ENCODE measurements at regions not wholly inside any gene's neighbourhood (a gene's known extent, or its start where the extent isn't known, plus 50 kb on each side); places are given as distances from the start of the nearest gene placed in this dataset.

DNA sequence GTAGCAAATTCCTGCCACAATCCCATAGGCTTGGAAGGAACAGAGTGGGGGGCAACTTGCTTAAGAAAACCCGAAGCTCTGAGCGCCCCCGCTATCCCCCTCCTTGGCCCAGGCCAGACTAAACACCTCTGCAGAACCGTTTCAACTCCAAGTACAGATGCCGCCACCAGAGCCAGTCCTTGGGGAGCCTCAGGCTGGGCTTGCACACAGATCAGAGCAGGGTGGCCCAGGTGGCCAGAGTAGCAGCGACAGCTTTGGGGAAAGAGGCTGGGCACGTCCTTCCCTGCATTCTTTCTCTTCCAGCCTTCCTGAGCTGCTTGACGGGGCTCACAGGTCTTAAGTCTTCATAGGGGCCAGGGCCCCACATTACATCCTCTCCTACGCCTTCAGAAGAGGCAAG lies 181.6 kb upstream of the ZC3H12A start:
- H3K27me3 Mint-ChIP-seq = peaks cover 2% of the 10 kb centered on the region

DNA sequence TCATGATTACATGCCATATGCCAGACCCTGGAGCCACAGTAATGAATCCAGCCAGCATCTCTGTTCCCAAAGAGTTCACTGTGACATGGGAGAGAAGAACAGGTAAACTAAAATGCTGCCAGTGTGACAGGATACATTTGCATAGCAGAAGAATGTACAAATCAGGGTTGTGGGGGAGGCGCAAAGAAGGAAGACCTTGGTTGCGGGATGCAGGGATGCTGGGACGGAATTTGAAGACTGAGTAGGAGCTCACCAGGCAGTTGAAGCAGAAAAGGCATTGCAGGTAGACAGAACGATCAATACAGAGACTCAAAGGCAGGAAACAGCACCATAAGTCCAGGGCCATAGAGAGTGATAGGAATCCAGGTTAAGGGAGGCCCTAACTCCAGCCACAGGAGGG lies 180.3 kb upstream of the ZC3H12A start:
- Mint-ChIP-seq H3K4me3 (no peak overlapping the region), H3K27ac (no peak overlapping the region), H3K9me3 (no peaks in the 10 kb centered on the region), H3K27me3 (peaks cover 7% of the 10 kb centered on the region), H3K36me3 (no peaks in the 10 kb centered on the region), H3K4me1 (no peaks in the 10 kb centered on the region)

More for the DNA sequence above, 181.6 kb upstream of the ZC3H12A start:
- Mint-ChIP-seq H3K4me1 (no peaks in the 10 kb centered on the region), H3K4me3 (no peak overlapping the region), H3K36me3 (no peaks in the 10 kb centered on the region), H3K27ac (no peak overlapping the region), H3K9me3 (no peaks in the 10 kb centered on the region)

DNA sequence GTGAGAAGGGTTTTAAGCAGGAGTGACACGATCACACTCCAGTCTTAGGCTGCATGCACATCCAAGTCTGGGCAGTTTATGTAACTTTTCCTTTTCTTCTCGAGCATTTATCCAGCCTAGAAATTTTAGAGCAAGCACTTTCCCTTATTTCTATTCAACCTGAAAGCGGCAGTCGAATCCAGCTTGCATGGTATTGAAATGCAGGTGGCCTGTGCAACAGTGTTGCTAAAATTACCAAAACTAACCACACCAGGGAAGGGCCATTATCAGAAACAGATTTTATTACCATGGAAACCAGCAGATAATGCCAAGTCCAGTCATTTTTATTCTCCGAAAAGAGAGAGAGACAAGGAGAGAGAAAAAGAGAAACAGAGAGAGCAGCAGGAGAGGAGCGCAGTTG lies 179.9 kb upstream of the ZC3H12A start:
- Mint-ChIP-seq H3K9me3 (no peaks in the 10 kb centered on the region), H3K4me3 (no peak overlapping the region), H3K36me3 (no peaks in the 10 kb centered on the region), H3K27ac (no peak overlapping the region), H3K4me1 (no peaks in the 10 kb centered on the region), H3K27me3 (peaks cover 7% of the 10 kb centered on the region)

DNA sequence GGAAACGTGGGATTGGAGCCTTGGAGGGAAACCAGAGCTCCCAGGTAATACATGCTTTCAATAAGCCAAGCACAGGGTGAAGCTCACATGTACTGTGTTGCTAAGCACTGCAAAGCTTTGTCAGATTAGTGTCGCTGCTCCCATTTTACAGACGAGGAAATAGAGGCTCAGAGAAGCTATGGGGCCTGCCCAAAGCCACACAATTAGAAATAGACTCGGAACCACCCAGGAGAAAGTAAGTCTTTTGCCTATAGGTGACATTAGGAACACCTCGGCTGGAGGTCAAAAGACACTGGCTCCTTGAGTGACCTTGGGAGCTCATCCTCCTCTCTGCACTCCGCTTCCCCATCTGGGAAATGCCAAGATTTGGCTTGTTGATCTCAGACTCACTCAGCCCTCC lies 175.6 kb upstream of the ZC3H12A start:
- no peak overlapping the region for H3K27ac Mint-ChIP-seq
- no peak overlapping the region for H3K4me3 Mint-ChIP-seq
- H3K4me1 Mint-ChIP-seq = no peaks in the 10 kb centered on the region
- no peaks in the 10 kb centered on the region for H3K9me3 Mint-ChIP-seq
- H3K36me3 Mint-ChIP-seq = no peaks in the 10 kb centered on the region
- peaks cover 7% of the 10 kb centered on the region for H3K27me3 Mint-ChIP-seq

DNA sequence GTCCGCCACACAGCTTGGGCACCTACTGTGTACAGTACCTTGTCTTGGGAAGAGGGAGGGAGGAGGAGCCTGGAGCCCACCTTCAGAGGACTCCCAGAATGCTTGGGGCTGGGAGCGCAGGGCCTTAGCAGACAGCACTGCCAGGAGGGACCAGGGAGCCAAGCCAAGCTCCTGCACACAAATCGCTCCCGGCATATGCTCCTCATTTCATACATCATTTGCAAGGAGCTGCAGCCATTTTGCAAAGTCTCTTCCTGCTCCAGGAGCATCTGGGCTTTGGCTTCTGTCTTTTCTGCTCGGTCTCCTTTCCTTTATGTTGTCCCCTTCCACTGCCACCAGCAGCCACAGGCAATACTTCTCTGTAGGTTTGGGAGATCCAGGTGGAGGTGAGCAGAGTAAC lies 175.2 kb upstream of the ZC3H12A start:
- H3K27me3 Mint-ChIP-seq = peaks cover 7% of the 10 kb centered on the region
- no peak overlapping the region for H3K27ac Mint-ChIP-seq
- no peaks in the 10 kb centered on the region for H3K36me3 Mint-ChIP-seq
- H3K4me1 Mint-ChIP-seq = no peaks in the 10 kb centered on the region
- H3K4me3 Mint-ChIP-seq = no peak overlapping the region
- H3K9me3 Mint-ChIP-seq = no peaks in the 10 kb centered on the region

DNA sequence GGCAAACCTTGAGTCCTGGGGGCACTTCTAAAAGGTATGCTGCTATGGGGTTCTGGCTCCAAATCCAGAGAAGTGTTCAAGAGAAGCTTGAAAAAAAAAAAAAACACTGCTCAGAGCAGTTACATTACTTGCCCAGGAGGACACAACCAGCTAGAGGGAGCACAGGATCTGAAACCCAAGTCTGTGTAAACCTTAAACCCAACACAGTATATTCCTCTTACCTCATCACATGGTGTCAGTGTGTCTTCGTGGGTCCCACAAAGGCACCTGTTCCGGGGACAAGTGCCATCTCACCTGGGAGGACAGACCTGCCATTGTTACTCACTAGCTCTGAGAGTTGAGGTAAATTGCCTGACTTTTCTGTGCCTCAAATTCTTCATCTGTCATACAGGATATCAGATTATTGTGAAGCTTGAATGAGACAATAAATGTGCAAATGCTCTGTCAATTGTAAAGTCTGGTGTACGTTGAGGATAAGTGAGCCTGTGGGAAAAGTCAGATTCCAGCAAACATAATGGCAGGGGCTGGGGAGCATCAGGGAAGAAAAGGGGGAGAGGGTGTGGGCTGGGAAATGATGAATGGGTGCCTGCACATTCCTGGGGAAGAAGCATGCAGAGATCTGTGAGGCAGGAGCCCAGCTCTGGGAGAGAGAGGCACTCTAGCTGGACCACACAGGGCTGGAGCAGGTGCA lies 170.4 kb upstream of the ZC3H12A start:
- Mint-ChIP-seq H3K4me1 (no peaks in the 10 kb centered on the region), H3K27ac (no peak overlapping the region), H3K27me3 (no peaks in the 10 kb centered on the region), H3K9me3 (no peaks in the 10 kb centered on the region), H3K36me3 (no peaks in the 10 kb centered on the region), H3K4me3 (no peak overlapping the region)

DNA sequence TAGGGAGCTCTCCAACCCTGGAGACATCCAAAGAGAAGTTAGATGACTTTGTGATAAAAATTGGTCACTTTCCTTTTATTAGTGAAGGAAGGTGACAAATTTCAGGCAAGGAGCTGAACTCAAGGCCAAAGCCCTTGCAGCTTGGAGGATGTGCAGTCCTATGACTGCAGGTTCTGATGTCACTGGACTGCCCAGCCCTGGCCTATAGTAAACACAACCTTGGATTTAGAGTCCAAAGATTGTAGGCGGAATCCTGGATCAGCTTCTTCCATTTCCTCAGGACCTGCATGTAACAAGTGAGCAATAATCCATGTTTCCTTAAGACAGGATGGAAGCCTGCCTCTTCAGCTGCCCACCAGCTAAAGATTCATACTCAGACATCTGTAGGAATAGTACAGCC lies 169.3 kb upstream of the ZC3H12A start:
- no peaks in the 10 kb centered on the region for H3K9me3 Mint-ChIP-seq
- no peak overlapping the region for H3K4me3 Mint-ChIP-seq
- H3K27ac Mint-ChIP-seq = no peak overlapping the region
- H3K36me3 Mint-ChIP-seq = no peaks in the 10 kb centered on the region
- peaks cover 3% of the 10 kb centered on the region for H3K27me3 Mint-ChIP-seq
- H3K4me1 Mint-ChIP-seq = no peaks in the 10 kb centered on the region

DNA sequence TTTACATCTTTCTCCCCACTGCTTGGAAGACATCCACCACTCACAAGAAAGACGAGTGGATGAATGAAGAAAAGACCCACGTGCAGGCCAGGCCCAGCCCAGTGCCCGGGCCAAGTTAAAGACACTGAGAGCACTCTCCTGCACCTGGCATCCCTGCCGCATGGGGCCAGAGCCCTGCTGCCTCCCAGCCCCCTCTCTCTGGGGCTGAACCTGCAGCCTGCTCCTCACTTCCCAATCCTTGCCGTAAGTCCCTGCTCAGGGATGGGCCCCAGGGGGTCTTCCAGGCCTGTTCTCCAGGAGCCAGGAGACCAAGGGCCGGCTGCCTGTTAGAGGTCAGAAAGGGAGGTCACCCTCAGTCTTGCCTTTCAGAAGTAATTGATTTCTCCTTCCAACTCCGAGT lies 168.5 kb upstream of the ZC3H12A start:
- Mint-ChIP-seq H3K27ac (no peak overlapping the region), H3K4me1 (no peaks in the 10 kb centered on the region), H3K4me3 (no peak overlapping the region), H3K9me3 (no peaks in the 10 kb centered on the region), H3K27me3 (peaks cover 8% of the 10 kb centered on the region), H3K36me3 (no peaks in the 10 kb centered on the region)

DNA sequence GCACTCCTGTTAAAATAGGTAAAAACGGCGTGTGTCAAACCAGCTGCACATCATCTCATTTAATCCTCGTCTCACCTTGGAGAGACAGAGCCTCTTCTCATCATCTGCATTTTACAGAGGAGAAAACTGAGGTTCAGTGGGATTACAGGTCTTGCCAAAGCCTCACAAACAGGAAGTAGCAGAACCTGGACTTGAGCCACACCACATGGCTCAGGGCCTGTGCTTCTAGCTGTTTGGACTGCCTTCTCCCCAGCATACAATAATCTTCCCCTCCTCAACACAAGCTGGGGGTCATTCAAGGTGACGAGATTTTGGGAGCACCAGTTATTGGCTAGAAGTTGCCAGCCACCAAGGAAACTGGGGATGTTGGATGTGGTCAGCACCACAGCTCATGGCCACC lies 167.9 kb upstream of the ZC3H12A start:
- Mint-ChIP-seq H3K9me3 (no peaks in the 10 kb centered on the region), H3K27ac (no peak overlapping the region), H3K4me3 (no peak overlapping the region), H3K4me1 (no peaks in the 10 kb centered on the region), H3K27me3 (peaks cover 10% of the 10 kb centered on the region), H3K36me3 (no peaks in the 10 kb centered on the region)

DNA sequence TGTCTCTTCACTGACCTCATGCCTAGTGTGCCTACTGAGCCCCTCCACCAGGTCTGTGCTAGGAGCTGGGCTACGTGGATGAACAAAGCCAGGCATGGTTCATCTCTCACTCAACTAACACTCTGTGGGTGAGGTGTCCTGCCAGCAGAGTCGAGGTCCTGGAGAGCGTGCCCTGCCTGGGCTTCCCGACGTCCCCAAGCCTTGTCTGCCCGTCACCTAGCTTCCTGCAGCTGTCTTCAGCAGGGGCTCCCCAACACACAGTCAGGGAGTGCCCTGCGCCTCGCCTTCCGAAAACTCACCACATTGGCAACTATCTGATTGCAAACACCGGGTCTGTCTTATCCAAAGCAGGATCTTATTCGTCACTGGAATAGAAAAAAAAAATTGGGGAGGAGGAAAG lies 167.5 kb upstream of the ZC3H12A start:
- Mint-ChIP-seq H3K36me3 (no peaks in the 10 kb centered on the region), H3K27ac (no peak overlapping the region), H3K4me1 (no peaks in the 10 kb centered on the region), H3K27me3 (peaks cover 10% of the 10 kb centered on the region), H3K9me3 (no peaks in the 10 kb centered on the region), H3K4me3 (no peak overlapping the region)

DNA sequence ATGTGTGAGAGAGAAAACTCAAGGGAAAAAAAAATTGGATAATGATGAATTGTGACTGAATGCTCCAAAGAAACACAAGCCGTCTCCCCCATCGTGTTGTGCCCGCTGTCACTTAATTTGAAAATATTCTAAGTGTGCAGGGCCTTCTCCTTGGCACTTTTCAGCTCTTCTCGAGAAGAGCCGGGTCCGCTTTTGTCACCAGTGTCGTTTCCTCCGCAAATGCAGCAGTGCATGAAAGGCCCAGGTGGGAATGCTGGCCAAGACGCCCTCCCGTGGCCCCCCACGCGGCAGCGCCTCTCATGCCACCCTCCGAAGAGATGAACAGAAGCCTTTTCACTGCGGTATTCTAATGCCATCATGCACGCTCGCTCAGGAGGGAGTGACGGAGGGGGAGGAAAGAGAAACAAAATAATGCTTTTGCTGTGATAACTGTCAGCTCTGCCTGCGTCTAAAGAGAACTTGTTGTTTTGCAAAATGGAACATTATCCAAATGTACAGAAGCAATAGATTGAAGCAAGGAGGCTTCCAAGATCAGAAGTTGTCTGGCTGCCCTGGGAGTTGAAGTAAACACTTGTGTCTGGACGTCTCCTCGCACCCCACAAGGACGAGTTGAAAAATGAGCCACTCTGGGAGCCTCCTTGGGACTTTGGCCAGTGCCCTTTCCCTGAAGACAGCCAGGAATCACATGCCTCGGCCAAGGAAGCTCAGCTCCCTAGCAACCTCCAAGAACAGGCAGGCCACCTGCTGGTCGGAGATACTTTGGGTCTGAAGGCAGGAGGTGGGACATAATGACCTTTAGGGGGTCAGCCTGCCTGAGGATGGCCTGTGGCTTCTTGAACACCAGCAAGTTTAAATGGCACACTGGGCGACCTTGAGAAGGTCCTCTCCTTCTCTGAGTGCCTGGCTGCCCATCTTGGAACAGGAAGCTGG lies 166.1 kb upstream of the ZC3H12A start:
- no peaks in the 10 kb centered on the region for H3K4me1 Mint-ChIP-seq
- H3K27ac Mint-ChIP-seq = no peak overlapping the region
- H3K27me3 Mint-ChIP-seq = peaks cover 19% of the 10 kb centered on the region
- no peaks in the 10 kb centered on the region for H3K9me3 Mint-ChIP-seq
- no peak overlapping the region for H3K4me3 Mint-ChIP-seq
- H3K36me3 Mint-ChIP-seq = no peaks in the 10 kb centered on the region

DNA sequence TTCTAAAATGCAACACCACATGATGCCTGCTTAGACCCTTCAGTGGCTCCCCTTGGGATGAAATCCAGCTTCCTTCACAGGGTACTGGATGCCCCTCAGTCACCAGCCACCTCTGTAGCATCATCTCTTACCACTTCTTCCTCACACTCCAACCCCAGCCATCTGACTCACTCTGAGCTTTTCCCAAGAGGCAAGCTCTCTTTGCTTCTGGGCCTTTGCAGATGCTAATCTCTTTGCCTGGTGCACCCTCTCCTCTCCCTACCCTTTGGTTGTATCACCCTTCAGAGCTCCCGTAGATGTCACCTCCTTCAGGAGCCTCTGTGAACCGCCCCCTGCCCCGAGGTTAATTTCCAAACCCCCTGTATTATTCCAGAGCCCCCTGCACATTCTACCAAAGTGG lies 164.8 kb upstream of the ZC3H12A start:
- Mint-ChIP-seq H3K36me3 (no peaks in the 10 kb centered on the region), H3K4me1 (no peaks in the 10 kb centered on the region), H3K9me3 (no peaks in the 10 kb centered on the region), H3K27ac (no peak overlapping the region), H3K27me3 (peaks cover 27% of the 10 kb centered on the region), H3K4me3 (no peak overlapping the region)

DNA sequence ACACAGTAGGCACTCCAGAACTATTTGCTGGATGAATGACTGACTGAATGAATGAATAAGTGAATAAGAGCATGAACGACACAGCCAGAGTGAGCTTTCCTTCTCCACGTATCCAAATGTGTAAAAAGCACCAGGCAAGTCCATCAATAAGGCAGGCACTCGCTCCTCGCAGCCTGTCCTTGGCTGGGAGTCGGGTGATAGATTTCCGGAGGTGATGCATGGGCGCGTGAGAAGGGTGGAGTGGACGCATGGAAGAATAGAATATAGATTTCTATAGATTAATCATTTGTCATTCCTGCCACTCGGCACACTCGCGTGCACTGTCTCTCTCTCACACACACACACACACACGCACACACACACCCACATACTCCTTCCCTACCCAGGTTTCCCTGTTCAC lies 164.3 kb upstream of the ZC3H12A start:
- Mint-ChIP-seq H3K27me3 (peaks cover 30% of the 10 kb centered on the region), H3K36me3 (no peaks in the 10 kb centered on the region), H3K4me1 (no peaks in the 10 kb centered on the region), H3K27ac (no peak overlapping the region), H3K9me3 (no peaks in the 10 kb centered on the region), H3K4me3 (no peak overlapping the region)

DNA sequence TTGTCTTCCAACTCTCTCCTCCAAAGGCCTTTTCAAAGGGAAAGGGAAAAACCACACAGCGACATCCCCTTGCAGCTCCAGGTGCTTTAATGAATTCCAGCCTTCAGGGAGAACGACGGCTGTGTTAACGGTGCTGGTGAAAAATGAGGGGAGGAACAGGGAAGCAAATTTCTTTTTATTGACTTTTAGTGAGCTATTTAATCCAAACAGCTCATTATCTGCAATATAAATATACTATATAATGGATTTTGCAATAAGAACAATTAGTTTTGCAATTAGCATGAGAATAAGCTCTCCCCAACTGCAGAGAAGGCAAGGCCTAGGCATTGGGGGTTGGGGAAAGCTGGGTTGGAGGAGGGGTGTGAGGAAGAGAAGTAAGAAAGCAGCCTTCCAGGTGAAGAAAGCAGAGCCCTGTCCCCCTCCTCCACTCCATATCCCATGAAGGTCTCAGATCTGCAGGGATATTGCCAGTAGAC lies 159.0 kb upstream of the ZC3H12A start:
- H3K27ac Mint-ChIP-seq = no peak overlapping the region
- H3K9me3 Mint-ChIP-seq = no peaks in the 10 kb centered on the region

DNA sequence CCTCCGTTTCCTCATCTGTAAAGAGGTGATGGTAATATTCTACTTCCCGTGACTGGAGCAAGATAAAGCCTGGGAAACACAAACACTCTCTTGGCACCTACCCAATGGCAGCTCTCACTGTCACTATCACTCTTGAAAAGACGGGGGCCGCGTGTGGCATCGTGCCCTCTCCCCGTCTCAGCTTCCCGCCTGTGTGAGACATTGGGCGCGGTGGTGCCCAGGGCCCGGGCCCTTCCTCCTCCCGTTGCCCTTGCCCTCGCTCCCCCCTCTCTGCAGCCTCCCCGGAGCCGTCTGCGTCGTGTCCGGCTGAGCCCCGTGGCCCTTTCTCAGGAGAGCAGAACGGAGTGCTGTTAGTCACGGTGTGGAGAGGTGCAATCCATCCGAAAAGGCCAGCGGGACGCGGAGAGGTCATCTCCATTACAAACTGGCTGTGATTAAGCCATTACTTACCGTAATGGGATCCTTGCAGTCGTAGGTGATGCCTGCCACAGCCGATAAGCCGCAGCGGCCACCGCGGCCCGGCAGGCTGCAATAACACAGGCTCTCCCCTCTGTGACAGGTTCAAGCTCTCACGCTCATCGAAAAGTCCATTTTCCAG lies 156.4 kb upstream of the ZC3H12A start:
- Mint-ChIP-seq H3K4me3 (no peak overlapping the region), H3K9me3 (no peaks in the 10 kb centered on the region), H3K27ac (no peak overlapping the region), H3K36me3 (no peaks in the 10 kb centered on the region), H3K27me3 (peaks cover 55% of the 10 kb centered on the region), H3K4me1 (no peaks in the 10 kb centered on the region)

More for the DNA sequence above, 159.0 kb upstream of the ZC3H12A start:
- Mint-ChIP-seq H3K4me3 (no peak overlapping the region), H3K36me3 (no peaks in the 10 kb centered on the region), H3K27me3 (peaks cover 59% of the 10 kb centered on the region), H3K4me1 (no peaks in the 10 kb centered on the region)

DNA sequence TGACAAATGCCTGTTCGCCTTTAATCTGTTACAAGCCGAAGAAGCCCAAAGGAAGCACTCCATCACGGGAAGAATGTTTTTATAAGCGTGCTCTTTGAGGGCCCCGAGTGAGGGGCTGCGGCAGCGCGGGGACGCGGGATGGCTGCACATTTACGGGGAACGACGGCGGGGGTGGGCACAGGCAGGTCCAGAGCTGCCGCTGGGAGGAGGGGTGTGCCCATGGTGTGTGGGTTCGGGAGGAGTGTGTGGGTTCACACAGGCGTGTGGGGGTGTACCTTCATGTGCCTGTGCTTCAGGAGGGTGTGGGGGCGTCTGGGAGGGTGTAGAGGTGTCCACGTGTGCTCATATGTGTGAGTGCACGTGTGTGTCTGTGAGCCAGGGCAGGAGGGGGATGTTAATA lies 155.9 kb upstream of the ZC3H12A start:
- no peaks in the 10 kb centered on the region for H3K4me1 Mint-ChIP-seq
- H3K9me3 Mint-ChIP-seq = no peaks in the 10 kb centered on the region
- H3K27me3 Mint-ChIP-seq = peaks cover 53% of the 10 kb centered on the region
- no peak overlapping the region for H3K27ac Mint-ChIP-seq
- no peak overlapping the region for H3K4me3 Mint-ChIP-seq
- no peaks in the 10 kb centered on the region for H3K36me3 Mint-ChIP-seq
